SK-N-SH (cell line): ENCODE measurements at regions not wholly inside any gene's neighbourhood (a gene's known extent, or its start where the extent isn't known, plus 50 kb on each side); places are given as distances from the start of the nearest gene placed in this dataset.

ENCODE experiments used
- CTCF ChIA-PET: fragments of 300-600, 350-600 bp; formaldehyde crosslinking; extraction: SDS; loops from one replicate; lab custom pipeline; 2021; lab: Yijun Ruan, JAX
- POLR2A ChIA-PET: fragments of 350-600 bp; sonication (Branson Sonifier 250); formaldehyde crosslinking; extraction: SDS; loops from one replicate; lab custom pipeline; 2020; ENCODE audit warnings: antibody characterized with exemption, inconsistent platforms; lab: Yijun Ruan, JAX
- DNase-seq: peaks from one replicate; pipeline ENCODE4 v3.0.0; 2012
- H2AFZ ChIP-seq: fragments of 200-600 bp; sonication (generic); 2 replicates; pipeline ENCODE4 v1.8.1; 2016; ENCODE audit warnings: antibody characterized with exemption, mild to moderate bottlenecking, low read depth
- H3F3A ChIP-seq: fragments of 200-600 bp; sonication (generic); replicated peaks from 2 replicates; pipeline ENCODE3; 2016; ENCODE audit warnings: antibody characterized with exemption, mild to moderate bottlenecking; ENCODE audit not compliant: insufficient read depth
- H3K27ac ChIP-seq, 2 experiments: fragments of 200-500 bp in 1 of 2; fragments of 200-600 bp in 1 of 2; sonication (Bioruptor generic) in 1 of 2; sonication (generic), shearing (Covaris generic) in 1 of 2; 2 replicates each; pipeline versions ENCODE4 v1.5.1 to v1.6.1; 2014 to 2016; ENCODE audit warnings: low read depth in 2 of 2, inconsistent platforms in 1 of 2, low read length in 1 of 2, mild to moderate bottlenecking in 1 of 2, mixed read lengths in 1 of 2
- H3K27me3 ChIP-seq: fragments of 200-600 bp; sonication (generic), shearing (Covaris generic); 2 replicates; pipeline ENCODE4 v1.6.1; 2016; ENCODE audit warnings: mixed run types; ENCODE audit not compliant: insufficient read depth
- H3K36me3 ChIP-seq, 2 experiments: fragments of 200-500 bp in 1 of 2; fragments of 200-600 bp in 1 of 2; sonication (Bioruptor generic) in 1 of 2; sonication (generic) in 1 of 2; replicated peaks in 1 of 2; 2 replicates each; pipeline versions ENCODE3 to v1.5.1; 2014 to 2016; ENCODE audit warnings: low read length in 1 of 2, mild to moderate bottlenecking in 1 of 2; ENCODE audit not compliant: insufficient read depth in 2 of 2, control insufficient read depth in 1 of 2
- H3K4me1 ChIP-seq, 2 experiments: fragments of 200-500 bp in 1 of 2; fragments of 200-600 bp in 1 of 2; sonication (Bioruptor generic) in 1 of 2; sonication (generic), shearing (Covaris generic) in 1 of 2; 2 replicates each; pipeline versions ENCODE4 v1.5.1 to v1.6.1; 2014 to 2016; ENCODE audit warnings: low read depth in 1 of 2, low read length in 1 of 2, mixed run types in 1 of 2; ENCODE audit not compliant: insufficient read depth in 2 of 2, control insufficient read depth in 1 of 2
- H3K4me2 ChIP-seq: fragments of 200-600 bp; sonication (generic), shearing (Covaris generic); 2 replicates; pipeline ENCODE4 v1.6.1; 2017; ENCODE audit warnings: mixed run types
- H3K4me3 ChIP-seq, 2 experiments: fragments of 200-500 bp in 1 of 2; fragments of 200-600 bp in 1 of 2; sonication (Bioruptor generic) in 1 of 2; sonication (generic), shearing (Covaris generic) in 1 of 2; 2 replicates each; pipeline versions ENCODE4 v1.5.1 to v1.8.1; 2014 to 2016; ENCODE audit warnings: low read depth in 2 of 2, inconsistent platforms in 1 of 2, low read length in 1 of 2, mild to moderate bottlenecking in 1 of 2, mixed read lengths in 1 of 2, moderate library complexity in 1 of 2
- H3K79me2 ChIP-seq: fragments of 200-600 bp; sonication (generic); 2 replicates; pipeline ENCODE4 v1.8.1; 2017; ENCODE audit warnings: mild to moderate bottlenecking; ENCODE audit not compliant: insufficient read depth
- H3K9ac ChIP-seq: fragments of 200-600 bp; sonication (generic); 2 replicates; pipeline ENCODE4 v1.6.1; 2017; ENCODE audit warnings: mixed run types
- H3K9me2 ChIP-seq: fragments of 200-600 bp; sonication (generic); 2 replicates; pipeline ENCODE4 v1.6.1; 2017; ENCODE audit warnings: mixed run types
- H3K9me3 ChIP-seq: fragments of 200-600 bp; sonication (generic); 2 replicates; pipeline ENCODE4 v1.6.1; 2017; ENCODE audit warnings: mixed run types, mild to moderate bottlenecking, moderate library complexity
- H4K20me1 ChIP-seq: fragments of 200-600 bp; sonication (generic); 2 replicates; pipeline ENCODE4 v1.6.1; 2017; ENCODE audit warnings: mild to moderate bottlenecking, mixed run types; ENCODE audit not compliant: insufficient read depth
- CHD2 ChIP-seq: fragments of 150-350 bp; IDR thresholded peaks from 2 replicates; pipeline ENCODE4 v1.6.1; 2018; ENCODE audit warnings: low read length; ENCODE audit not compliant: partially characterized antibody
- FOSL2 ChIP-seq: IDR thresholded peaks from 2 replicates; pipeline ENCODE4 v1.4.0; 2012; ENCODE audit warnings: low read depth, mild to moderate bottlenecking, moderate library complexity, borderline replicate concordance
- FOXM1 ChIP-seq: IDR thresholded peaks from 2 replicates; pipeline ENCODE4 v1.4.0; 2012; ENCODE audit warnings: low read depth, mild to moderate bottlenecking
- GABPA ChIP-seq: IDR thresholded peaks from 2 replicates; pipeline ENCODE4 v1.4.0; 2012; ENCODE audit warnings: low read depth, mild to moderate bottlenecking
- GATA2 ChIP-seq: sonication (generic); formaldehyde crosslinking; IDR thresholded peaks from 2 replicates; pipeline ENCODE4 v1.5.0; 2020; ENCODE audit warnings: mild to moderate bottlenecking, missing genetic modification reagents
- IRF3 ChIP-seq: fragments of 150-350 bp; IDR thresholded peaks from 2 replicates; pipeline ENCODE4 v1.6.1; 2016; ENCODE audit warnings: mild to moderate bottlenecking, low read depth, low read length
- MXI1 ChIP-seq: IDR thresholded peaks from 2 replicates; pipeline ENCODE4 v1.6.1; 2012; ENCODE audit warnings: mild to moderate bottlenecking, low read depth, low read length, improper control_type of control experiment
- NFIC ChIP-seq: IDR thresholded peaks from 2 replicates; pipeline ENCODE4 v1.4.0; 2012; ENCODE audit warnings: borderline replicate concordance
- RAD21 ChIP-seq: IDR thresholded peaks from 2 replicates; pipeline ENCODE4 v1.6.1; 2012; ENCODE audit warnings: mild to moderate bottlenecking, low read length
- RXRA ChIP-seq: IDR thresholded peaks from 2 replicates; pipeline ENCODE4 v1.4.0; 2012; ENCODE audit warnings: low read depth, mild to moderate bottlenecking, borderline replicate concordance
- SIN3A ChIP-seq: IDR thresholded peaks from 2 replicates; pipeline ENCODE4 v1.6.1; 2012; ENCODE audit warnings: low read depth, mild to moderate bottlenecking, low read length, moderate library complexity, borderline replicate concordance
- SMC3 ChIP-seq: IDR thresholded peaks from 2 replicates; pipeline ENCODE4 v1.6.1; 2012; ENCODE audit warnings: low read depth, low read length, improper control_type of control experiment
- TAF1 ChIP-seq: IDR thresholded peaks from 2 replicates; pipeline ENCODE4 v1.6.1; 2012; ENCODE audit warnings: low read depth, mild to moderate bottlenecking, low read length, moderate library complexity, borderline replicate concordance
- TCF12 ChIP-seq: IDR thresholded peaks from 2 replicates; pipeline ENCODE4 v1.4.0; 2012
- USF2 ChIP-seq: fragments of 150-350 bp; IDR thresholded peaks from 2 replicates; pipeline ENCODE4 v1.6.1; 2017; ENCODE audit warnings: antibody characterized with exemption, low read length, low read depth, borderline replicate concordance
- YY1 ChIP-seq: IDR thresholded peaks from 2 replicates; pipeline ENCODE4 v1.4.0; 2012; ENCODE audit warnings: low read depth, mild to moderate bottlenecking
- ZBTB33 ChIP-seq: IDR thresholded peaks from 2 replicates; pipeline ENCODE4 v1.4.0; 2012; ENCODE audit warnings: low read depth, borderline replicate concordance
- WGBS: methylation state at CpG from one replicate; pipeline ENCODE4 v1.1.6; 2017; ENCODE audit warnings: low lambda C conversion rate; 5-methylcytosine and 5-hydroxymethylcytosine counted together

- Histone ChIP-seq H3K36me3 (no peaks in the 10 kb centered on the region), H3K4me2 (no peak overlapping the region)
- whole genome bisulfite sequencing: 100% methylated on average over 1 of the region's 1 CpG
Observed at GRCh38 chr21:14050121-14050520, 160.6 kb downstream of the LIPI start.

GRCh38 chr21:14046401-14046800 lies 164.4 kb downstream of the LIPI start:
- Histone ChIP-seq H3K4me2 (no peak overlapping the region), H3K4me1 (no peaks in the 10 kb centered on the region)
- CTCF ChIA-PET: no interaction called here
- TF ChIP-seq SIN3A (no peak), FOXM1 (no peak), SMC3 (no peak), CHD2 (no peak), RXRA (no peak), IRF3 (no peak), RAD21 (no peak), YY1 (no peak), FOSL2 (no peak), TCF12 (no peak), USF2 (no peak), NFIC (no peak)

More at GRCh38 chr21:14050121-14050520, 160.6 kb downstream of the LIPI start:
- no peaks in the 10 kb centered on the region for H3K9me3 ChIP-seq
- no peaks in the 10 kb centered on the region for H3K4me1 ChIP-seq
- H4K20me1 ChIP-seq: no peaks in the 10 kb centered on the region
- no peak overlapping the region for H3K4me3 ChIP-seq
- no peaks in the 10 kb centered on the region for H3K9me2 ChIP-seq
- ChIA-PET POLR2A (no interaction called here), CTCF (no interaction called here)
- DNase-seq: no peak
- H2AFZ ChIP-seq: no peak overlapping the region
- H3K27me3 ChIP-seq: no peaks in the 10 kb centered on the region
- TF ChIP-seq SMC3 (no peak), GABPA (no peak), USF2 (no peak), ZBTB33 (no peak), MXI1 (no peak), TAF1 (no peak), FOSL2 (no peak), GATA2 (no peak), RAD21 (no peak), YY1 (no peak)
- H3K79me2 ChIP-seq: peaks cover 27% of the 10 kb centered on the region; the same call in 1 of the 2 replicates
- no peak overlapping the region for H3K27ac ChIP-seq
- no peaks in the 10 kb centered on the region for H3F3A ChIP-seq
- H3K9ac ChIP-seq: no peak overlapping the region

More at GRCh38 chr21:14046401-14046800, 164.4 kb downstream of the LIPI start:
- DNase-seq: no peak
- no peaks in the 10 kb centered on the region for H3F3A ChIP-seq
- H3K9me2 ChIP-seq: no peaks in the 10 kb centered on the region
- H3K9me3 ChIP-seq: no peaks in the 10 kb centered on the region
- no peaks in the 10 kb centered on the region for H3K27me3 ChIP-seq
- no peaks in the 10 kb centered on the region for H3K36me3 ChIP-seq
- H2AFZ ChIP-seq: no peak overlapping the region
- no peak overlapping the region for H3K9ac ChIP-seq
- H3K4me3 ChIP-seq: no peak overlapping the region
- no peaks in the 10 kb centered on the region for H4K20me1 ChIP-seq
- POLR2A ChIA-PET: no interaction called here
- peaks cover 9% of the 10 kb centered on the region for H3K79me2 ChIP-seq
- H3K27ac ChIP-seq: no peak overlapping the region
